Right atrium auricular region (tissue), 2 donors: ENCODE measurements at regions not wholly inside any gene's neighbourhood (a gene's known extent, or its start where the extent isn't known, plus 50 kb on each side); places are given as distances from the start of the nearest gene placed in this dataset.

Source experiments
- DNase-seq: peaks from one replicate; pipeline ENCODE4 v3.0.0-alpha.2; 2019; ENCODE audit warnings: low spot score
- H3K27ac ChIP-seq, 2 donors: fragments of 200-600 bp; sonication (generic); 1 replicate in 1 of 2; 2 replicates in 1 of 2; pipeline ENCODE4 v1.5.1; 2016 to 2019
- H3K27me3 ChIP-seq, 2 donors: fragments of 200-600 bp; sonication (generic); one replicate each; pipeline versions ENCODE4 v1.5.1 to v1.6.0; 2017 to 2019
- H3K36me3 ChIP-seq: fragments of 200-600 bp; sonication (generic); one replicate; pipeline ENCODE4 v1.5.1; 2016
- H3K4me1 ChIP-seq, 2 donors: fragments of 200-600 bp; sonication (generic); one replicate each; pipeline versions ENCODE4 v1.5.1 to v1.6.0; 2017 to 2019
- H3K4me3 ChIP-seq, 2 donors: fragments of 200-600 bp; sonication (generic); 1 replicate in 1 of 2; 2 replicates in 1 of 2; pipeline ENCODE4 v1.5.1; 2017 to 2019; ENCODE audit warnings: mild to moderate bottlenecking in 1 of 2, moderate library complexity in 1 of 2
- H3K9me3 ChIP-seq, 2 donors: fragments of 200-600 bp; sonication (generic); one replicate each; pipeline ENCODE4 v1.5.1; 2019
- TF ChIP-seq, protein P1 (sequence below), 2 donors: fragments of 200-600 bp; sonication (generic); IDR thresholded peaks; one replicate each; pipeline ENCODE4 v1.5.1; 2019; ENCODE audit warnings: antibody characterized with exemption in 2 of 2

GRCh38 chr16:86248310-86248905, 261.9 kb upstream of the FOXF1 start:
- H3K4me3 ChIP-seq, result no peak overlapping the region
- H3K4me1 ChIP-seq, result no peaks in the 10 kb centered on the region
- no peaks in the 10 kb centered on the region for H3K9me3 ChIP-seq
- H3K27ac ChIP-seq, result no peak overlapping the region
- TF ChIP-seq, protein P1, sequence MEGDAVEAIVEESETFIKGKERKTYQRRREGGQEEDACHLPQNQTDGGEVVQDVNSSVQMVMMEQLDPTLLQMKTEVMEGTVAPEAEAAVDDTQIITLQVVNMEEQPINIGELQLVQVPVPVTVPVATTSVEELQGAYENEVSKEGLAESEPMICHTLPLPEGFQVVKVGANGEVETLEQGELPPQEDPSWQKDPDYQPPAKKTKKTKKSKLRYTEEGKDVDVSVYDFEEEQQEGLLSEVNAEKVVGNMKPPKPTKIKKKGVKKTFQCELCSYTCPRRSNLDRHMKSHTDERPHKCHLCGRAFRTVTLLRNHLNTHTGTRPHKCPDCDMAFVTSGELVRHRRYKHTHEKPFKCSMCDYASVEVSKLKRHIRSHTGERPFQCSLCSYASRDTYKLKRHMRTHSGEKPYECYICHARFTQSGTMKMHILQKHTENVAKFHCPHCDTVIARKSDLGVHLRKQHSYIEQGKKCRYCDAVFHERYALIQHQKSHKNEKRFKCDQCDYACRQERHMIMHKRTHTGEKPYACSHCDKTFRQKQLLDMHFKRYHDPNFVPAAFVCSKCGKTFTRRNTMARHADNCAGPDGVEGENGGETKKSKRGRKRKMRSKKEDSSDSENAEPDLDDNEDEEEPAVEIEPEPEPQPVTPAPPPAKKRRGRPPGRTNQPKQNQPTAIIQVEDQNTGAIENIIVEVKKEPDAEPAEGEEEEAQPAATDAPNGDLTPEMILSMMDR (IDR thresholded peaks at IDR 0.05), result no peak
- H3K36me3 ChIP-seq, result no peaks in the 10 kb centered on the region
- DNase-seq, result peak; percentile 26
- H3K27me3 ChIP-seq, result no peaks in the 10 kb centered on the region

- Histone ChIP-seq H3K4me3 (no peak overlapping the region), H3K27ac (no peak overlapping the region), H3K27me3 (no peaks in the 10 kb centered on the region), H3K4me1 (no peaks in the 10 kb centered on the region), H3K36me3 (no peaks in the 10 kb centered on the region), H3K9me3 (peaks cover 0 to under 1% of the 10 kb centered on the region in 2 donors)
- peak; percentile 32 for DNase-seq
- TF ChIP-seq, protein P1 (IDR thresholded peaks at IDR 0.05), result no peak
Measured at GRCh38 chr16:86249631-86250030, 260.7 kb upstream of the FOXF1 start.

DNA sequence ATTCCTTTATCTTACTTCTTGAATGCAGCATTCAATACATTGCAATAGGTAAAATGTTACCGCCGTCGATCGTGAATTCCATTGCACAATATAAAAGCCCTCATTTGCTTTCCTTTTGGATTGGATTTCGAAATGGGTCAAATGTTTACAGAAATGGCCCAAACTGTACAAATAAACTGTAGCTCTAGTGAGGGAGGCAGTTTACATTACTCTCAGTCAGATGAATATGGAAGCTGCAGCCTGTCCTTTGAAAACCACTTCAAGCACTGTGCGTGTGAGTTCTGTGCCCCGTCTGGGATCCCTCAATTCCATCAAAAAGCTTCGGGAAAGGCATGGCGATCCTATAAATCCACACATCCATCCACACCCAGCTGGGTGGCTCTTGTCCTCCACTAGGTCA, 258.6 kb upstream of the FOXF1 start:
- Histone ChIP-seq H3K9me3 (peaks cover 0 to 19% of the 10 kb centered on the region in 2 donors), H3K27ac (no peak overlapping the region), H3K4me1 (no peaks in the 10 kb centered on the region), H3K27me3 (no peaks in the 10 kb centered on the region), H3K4me3 (no peak overlapping the region), H3K36me3 (no peaks in the 10 kb centered on the region)
- TF ChIP-seq, protein P1 (IDR thresholded peaks at IDR 0.05), result no peak
- DNase-seq, result peak; percentile 11

GRCh38 chr16:86252596-86252995, 257.7 kb upstream of the FOXF1 start:
- H3K4me3 ChIP-seq, result no peak overlapping the region
- no peaks in the 10 kb centered on the region for H3K36me3 ChIP-seq
- peak; percentile 42 for DNase-seq
- no peaks in the 10 kb centered on the region for H3K4me1 ChIP-seq
- no peak overlapping the region for H3K27ac ChIP-seq
- TF ChIP-seq, protein P1 (IDR thresholded peaks at IDR 0.05), result peak in 1 of 2 donors; percentile 42
- peaks cover 0 to 21% of the 10 kb centered on the region in 2 donors for H3K9me3 ChIP-seq
- no peaks in the 10 kb centered on the region for H3K27me3 ChIP-seq

DNA sequence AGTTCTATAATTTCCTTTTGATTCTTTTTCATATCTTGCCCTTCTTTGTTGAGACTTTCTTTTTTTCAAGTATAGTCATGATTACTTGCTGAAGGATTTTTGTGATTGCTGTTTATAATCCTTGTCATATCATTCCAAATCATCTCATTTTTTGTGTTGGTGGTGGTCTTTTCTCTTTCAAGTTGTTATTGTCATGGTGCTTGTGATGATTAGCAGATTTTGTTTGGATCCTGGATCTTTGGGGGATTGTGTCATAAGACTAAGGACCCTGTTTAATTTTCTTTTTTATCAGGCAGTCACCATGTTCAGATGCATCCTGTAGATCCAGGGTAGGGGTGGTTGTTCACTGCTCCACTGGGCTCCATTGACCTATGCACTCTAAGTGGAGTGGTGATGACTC, 254.4 kb upstream of the FOXF1 start:
- DNase-seq, result no peak
- H3K27me3 ChIP-seq, result no peaks in the 10 kb centered on the region
- TF ChIP-seq, protein P1 (IDR thresholded peaks at IDR 0.05), result no peak

GRCh38 chr16:86256995-86257394, 253.3 kb upstream of the FOXF1 start:
- no peaks in the 10 kb centered on the region for H3K4me1 ChIP-seq
- TF ChIP-seq, protein P1 (IDR thresholded peaks at IDR 0.05), result no peak
- H3K27ac ChIP-seq, result no peak overlapping the region
- no peaks in the 10 kb centered on the region for H3K27me3 ChIP-seq
- H3K9me3 ChIP-seq, result peaks cover 0 to 21% of the 10 kb centered on the region in 2 donors
- H3K36me3 ChIP-seq, result no peaks in the 10 kb centered on the region
- peak; percentile 28 for DNase-seq
- no peak overlapping the region for H3K4me3 ChIP-seq

More for the DNA sequence above, 254.4 kb upstream of the FOXF1 start:
- H3K9me3 ChIP-seq, result peaks cover 0 to 21% of the 10 kb centered on the region in 2 donors
- no peak overlapping the region for H3K27ac ChIP-seq
- H3K4me1 ChIP-seq, result no peaks in the 10 kb centered on the region
- no peaks in the 10 kb centered on the region for H3K36me3 ChIP-seq
- H3K4me3 ChIP-seq, result no peak overlapping the region
